ENCODE measurements at regions not wholly inside any gene's neighbourhood (a gene's known extent, or its start where the extent isn't known, plus 50 kb on each side); places are given as distances from the start of the nearest gene placed in this dataset.

GRCh38 chr16:77539421-77540034 lies 104.7 kb upstream of the ADAMTS18 start:
- no peak for ATAC-seq (replicated peaks)
- peaks cover 23% of the 10 kb centered on the region for H3K27me3 Mint-ChIP-seq
- H3K27ac Mint-ChIP-seq: no peak overlapping the region
- H3K9me3 Mint-ChIP-seq: no peaks in the 10 kb centered on the region
- H3K4me1 Mint-ChIP-seq: no peaks in the 10 kb centered on the region
- H3K4me3 Mint-ChIP-seq: no peak overlapping the region
- no peaks in the 10 kb centered on the region for H3K36me3 Mint-ChIP-seq (ENCODE audit: low read depth)

GRCh38 chr16:77540646-77541045 lies 105.8 kb upstream of the ADAMTS18 start:
- no peaks in the 10 kb centered on the region for H3K36me3 Mint-ChIP-seq (ENCODE audit: low read depth)
- H3K27ac Mint-ChIP-seq: no peak overlapping the region
- no peaks in the 10 kb centered on the region for H3K4me1 Mint-ChIP-seq
- no peak for ATAC-seq (replicated peaks)
- no peaks in the 10 kb centered on the region for H3K9me3 Mint-ChIP-seq
- no peak overlapping the region for H3K4me3 Mint-ChIP-seq
- peaks cover 16% of the 10 kb centered on the region for H3K27me3 Mint-ChIP-seq

- peaks cover 16% of the 10 kb centered on the region for H3K27me3 Mint-ChIP-seq
- H3K4me3 Mint-ChIP-seq: no peak overlapping the region
- H3K27ac Mint-ChIP-seq: no peak overlapping the region
- H3K9me3 Mint-ChIP-seq: no peaks in the 10 kb centered on the region
- ATAC-seq (replicated peaks): no peak
- H3K36me3 Mint-ChIP-seq (ENCODE audit: low read depth): no peaks in the 10 kb centered on the region
- no peaks in the 10 kb centered on the region for H3K4me1 Mint-ChIP-seq
These were observed 106.3 kb upstream of the ADAMTS18 start for GRCh38 chr16:77541165-77541564.

- H3K36me3 Mint-ChIP-seq (ENCODE audit: low read depth): no peaks in the 10 kb centered on the region
- peaks cover 13% of the 10 kb centered on the region for H3K27me3 Mint-ChIP-seq
- H3K9me3 Mint-ChIP-seq: peaks cover 3% of the 10 kb centered on the region
- no peak overlapping the region for H3K4me3 Mint-ChIP-seq
- H3K4me1 Mint-ChIP-seq: no peaks in the 10 kb centered on the region
- no peak for ATAC-seq (replicated peaks)
- no peak overlapping the region for H3K27ac Mint-ChIP-seq
These were observed 113.3 kb upstream of the ADAMTS18 start for GRCh38 chr16:77548151-77548550.

- Mint-ChIP-seq H3K4me3 (no peak overlapping the region), H3K9me3 (peaks cover 3% of the 10 kb centered on the region), H3K27me3 (peaks cover 11% of the 10 kb centered on the region), H3K27ac (no peak overlapping the region), H3K4me1 (no peaks in the 10 kb centered on the region), H3K36me3 (ENCODE audit: low read depth) (no peaks in the 10 kb centered on the region)
- ATAC-seq (replicated peaks): peak; percentile 32
These were observed 113.9 kb upstream of the ADAMTS18 start for GRCh38 chr16:77548766-77549165.

- H3K4me3 Mint-ChIP-seq: no peak overlapping the region
- no peaks in the 10 kb centered on the region for H3K36me3 Mint-ChIP-seq (ENCODE audit: low read depth)
- no peaks in the 10 kb centered on the region for H3K4me1 Mint-ChIP-seq
- peaks cover 3% of the 10 kb centered on the region for H3K9me3 Mint-ChIP-seq
- peaks cover 11% of the 10 kb centered on the region for H3K27me3 Mint-ChIP-seq
- no peak overlapping the region for H3K27ac Mint-ChIP-seq
- ATAC-seq (replicated peaks): no peak
These were observed 115.0 kb upstream of the ADAMTS18 start for GRCh38 chr16:77549876-77550275.

GRCh38 chr16:77551357-77551756 lies 116.5 kb upstream of the ADAMTS18 start:
- no peaks in the 10 kb centered on the region for H3K36me3 Mint-ChIP-seq (ENCODE audit: low read depth)
- H3K27me3 Mint-ChIP-seq: peaks cover 18% of the 10 kb centered on the region
- ATAC-seq (replicated peaks): no peak
- H3K9me3 Mint-ChIP-seq: peaks cover 3% of the 10 kb centered on the region
- H3K27ac Mint-ChIP-seq: no peak overlapping the region
- no peaks in the 10 kb centered on the region for H3K4me1 Mint-ChIP-seq
- no peak overlapping the region for H3K4me3 Mint-ChIP-seq

GRCh38 chr16:77553130-77553529 lies 118.3 kb upstream of the ADAMTS18 start:
- no peaks in the 10 kb centered on the region for H3K4me1 Mint-ChIP-seq

GRCh38 chr16:77555126-77555525 lies 120.3 kb upstream of the ADAMTS18 start:
- no peaks in the 10 kb centered on the region for H3K9me3 Mint-ChIP-seq
- H3K36me3 Mint-ChIP-seq (ENCODE audit: low read depth): no peaks in the 10 kb centered on the region
- H3K27ac Mint-ChIP-seq: no peak overlapping the region
- no peaks in the 10 kb centered on the region for H3K4me1 Mint-ChIP-seq
- no peak overlapping the region for H3K4me3 Mint-ChIP-seq
- H3K27me3 Mint-ChIP-seq: peaks cover 19% of the 10 kb centered on the region
- ATAC-seq (replicated peaks): no peak

More at GRCh38 chr16:77553130-77553529, 118.3 kb upstream of the ADAMTS18 start:
- peaks cover 19% of the 10 kb centered on the region for H3K27me3 Mint-ChIP-seq
- no peaks in the 10 kb centered on the region for H3K9me3 Mint-ChIP-seq
- no peaks in the 10 kb centered on the region for H3K36me3 Mint-ChIP-seq (ENCODE audit: low read depth)
- no peak overlapping the region for H3K4me3 Mint-ChIP-seq
- no peak for ATAC-seq (replicated peaks)
- H3K27ac Mint-ChIP-seq: no peak overlapping the region

- Mint-ChIP-seq H3K4me1 (no peaks in the 10 kb centered on the region), H3K27ac (no peak overlapping the region), H3K9me3 (no peaks in the 10 kb centered on the region), H3K4me3 (no peak overlapping the region), H3K27me3 (peaks cover 22% of the 10 kb centered on the region), H3K36me3 (ENCODE audit: low read depth) (no peaks in the 10 kb centered on the region)
- ATAC-seq (replicated peaks): no peak
These were observed 121.0 kb upstream of the ADAMTS18 start for GRCh38 chr16:77555791-77556190.

- H3K4me3 Mint-ChIP-seq: no peak overlapping the region
- peaks cover 24% of the 10 kb centered on the region for H3K27me3 Mint-ChIP-seq
- no peaks in the 10 kb centered on the region for H3K36me3 Mint-ChIP-seq (ENCODE audit: low read depth)
- H3K9me3 Mint-ChIP-seq: no peaks in the 10 kb centered on the region
- no peak overlapping the region for H3K27ac Mint-ChIP-seq
- no peak for ATAC-seq (replicated peaks)
- no peaks in the 10 kb centered on the region for H3K4me1 Mint-ChIP-seq
These were observed 121.5 kb upstream of the ADAMTS18 start for GRCh38 chr16:77556201-77556873.

- H3K27me3 Mint-ChIP-seq: peaks cover 20% of the 10 kb centered on the region
- no peak overlapping the region for H3K4me3 Mint-ChIP-seq
- H3K27ac Mint-ChIP-seq: no peak overlapping the region
- no peak for ATAC-seq (replicated peaks)
- no peaks in the 10 kb centered on the region for H3K36me3 Mint-ChIP-seq (ENCODE audit: low read depth)
- H3K4me1 Mint-ChIP-seq: no peaks in the 10 kb centered on the region
- no peaks in the 10 kb centered on the region for H3K9me3 Mint-ChIP-seq
These were observed 122.6 kb upstream of the ADAMTS18 start for GRCh38 chr16:77557385-77557784.

- H3K27me3 Mint-ChIP-seq: peaks cover 28% of the 10 kb centered on the region
- no peaks in the 10 kb centered on the region for H3K9me3 Mint-ChIP-seq
- H3K27ac Mint-ChIP-seq: no peak overlapping the region
- H3K36me3 Mint-ChIP-seq (ENCODE audit: low read depth): no peaks in the 10 kb centered on the region
- ATAC-seq (replicated peaks): no peak
- H3K4me3 Mint-ChIP-seq: no peak overlapping the region
- no peaks in the 10 kb centered on the region for H3K4me1 Mint-ChIP-seq
These were observed 124.0 kb upstream of the ADAMTS18 start for GRCh38 chr16:77558786-77559185.

GRCh38 chr16:77562497-77562896 lies 127.7 kb upstream of the ADAMTS18 start:
- H3K4me1 Mint-ChIP-seq: no peaks in the 10 kb centered on the region
- no peak overlapping the region for H3K27ac Mint-ChIP-seq
- no peaks in the 10 kb centered on the region for H3K9me3 Mint-ChIP-seq
- peaks cover 27% of the 10 kb centered on the region for H3K27me3 Mint-ChIP-seq
- no peak overlapping the region for H3K4me3 Mint-ChIP-seq
- H3K36me3 Mint-ChIP-seq (ENCODE audit: low read depth): no peaks in the 10 kb centered on the region
- ATAC-seq (replicated peaks): no peak

GRCh38 chr16:77564791-77565390 lies 130.1 kb upstream of the ADAMTS18 start:
- ATAC-seq (replicated peaks): no peak
- Mint-ChIP-seq H3K4me1 (no peaks in the 10 kb centered on the region), H3K27ac (no peak overlapping the region), H3K9me3 (no peaks in the 10 kb centered on the region), H3K36me3 (ENCODE audit: low read depth) (no peaks in the 10 kb centered on the region), H3K27me3 (peaks cover 42% of the 10 kb centered on the region), H3K4me3 (no peak overlapping the region)

All from activated T-helper 17 cell treated with anti-CD3 and anti-CD28 coated beads, Interleukin-2, amount 50 U/mL, for 72 hours (primary cell).